NCI-H2196 (cell line): ENCODE measurements at regions not wholly inside any gene's neighbourhood (a gene's known extent, or its start where the extent isn't known, plus 50 kb on each side); places are given as distances from the start of the nearest gene placed in this dataset.
"Not testable (repeated sequence)": the region's sequence is repeated elsewhere in the genome, so short reads cannot be mapped to it uniquely, and the experiment has no call there.

ENCODE experiments used
- DNase-seq: peaks from one replicate; lab custom pipeline; 2025; ENCODE audit not compliant: unreplicated experiment; lab: John Stamatoyannopoulos, UW

DNA sequence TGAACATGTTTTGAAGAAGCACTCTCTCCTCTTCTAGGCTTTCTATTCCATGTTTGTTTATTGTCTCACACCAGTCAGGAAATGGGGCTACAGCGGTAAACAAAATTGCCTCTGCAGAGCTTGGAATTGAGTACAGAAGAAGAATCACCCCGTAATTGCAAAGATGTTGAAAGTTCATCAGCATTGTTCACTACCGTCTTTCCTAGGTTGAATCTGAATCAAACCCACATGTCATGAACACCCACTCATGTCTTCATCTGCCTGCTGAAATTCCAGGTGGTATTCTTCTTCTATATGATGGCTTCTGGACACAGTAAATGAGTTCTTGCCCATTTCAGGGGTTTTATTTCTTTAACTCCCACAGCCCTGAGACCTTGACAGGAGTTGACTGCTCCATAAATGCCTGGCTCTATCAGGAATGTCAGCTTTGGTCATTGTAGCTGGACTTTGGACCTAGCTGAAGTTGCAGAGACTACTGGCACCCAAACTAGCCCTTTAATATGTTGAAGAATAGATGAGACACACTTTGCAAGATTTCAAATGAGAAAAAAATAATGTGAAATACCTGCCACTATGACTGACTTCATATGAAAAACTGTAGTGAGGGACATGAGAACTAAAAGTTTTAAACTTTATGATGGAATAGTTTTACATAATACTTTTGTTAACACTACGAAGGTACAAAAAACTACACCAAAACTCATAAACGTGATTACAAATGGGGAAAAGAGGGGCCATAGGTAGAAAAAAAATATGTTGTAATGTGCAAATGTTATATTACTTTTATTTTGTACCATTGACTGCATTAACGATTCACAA lies 1235.3 kb upstream of the ZEB2 start:
- DNase-seq = no peak

DNA sequence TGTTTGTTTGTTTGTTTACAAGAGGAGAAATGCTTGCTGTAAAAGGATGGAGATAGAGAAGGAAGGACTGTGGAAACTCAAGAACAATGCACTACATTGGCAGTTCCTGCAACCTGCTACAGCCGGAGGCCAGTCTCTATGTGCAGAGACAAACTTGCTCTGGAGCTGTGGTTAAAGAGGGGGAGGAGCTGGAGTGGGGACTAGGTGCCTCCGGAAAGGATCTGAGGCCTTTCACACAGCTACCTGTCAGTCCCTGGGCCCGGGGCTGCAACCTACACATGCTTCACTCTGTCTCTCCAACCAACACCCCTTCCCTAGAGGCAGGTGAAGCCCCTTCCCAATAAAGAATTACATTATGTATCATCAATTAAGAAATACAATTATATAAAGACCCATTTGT lies 1234.0 kb upstream of the ZEB2 start:
- DNase-seq = no peak

GRCh38 chr2:145753041-145753608 lies 1233.2 kb upstream of the ZEB2 start:
- no peak for DNase-seq

DNA sequence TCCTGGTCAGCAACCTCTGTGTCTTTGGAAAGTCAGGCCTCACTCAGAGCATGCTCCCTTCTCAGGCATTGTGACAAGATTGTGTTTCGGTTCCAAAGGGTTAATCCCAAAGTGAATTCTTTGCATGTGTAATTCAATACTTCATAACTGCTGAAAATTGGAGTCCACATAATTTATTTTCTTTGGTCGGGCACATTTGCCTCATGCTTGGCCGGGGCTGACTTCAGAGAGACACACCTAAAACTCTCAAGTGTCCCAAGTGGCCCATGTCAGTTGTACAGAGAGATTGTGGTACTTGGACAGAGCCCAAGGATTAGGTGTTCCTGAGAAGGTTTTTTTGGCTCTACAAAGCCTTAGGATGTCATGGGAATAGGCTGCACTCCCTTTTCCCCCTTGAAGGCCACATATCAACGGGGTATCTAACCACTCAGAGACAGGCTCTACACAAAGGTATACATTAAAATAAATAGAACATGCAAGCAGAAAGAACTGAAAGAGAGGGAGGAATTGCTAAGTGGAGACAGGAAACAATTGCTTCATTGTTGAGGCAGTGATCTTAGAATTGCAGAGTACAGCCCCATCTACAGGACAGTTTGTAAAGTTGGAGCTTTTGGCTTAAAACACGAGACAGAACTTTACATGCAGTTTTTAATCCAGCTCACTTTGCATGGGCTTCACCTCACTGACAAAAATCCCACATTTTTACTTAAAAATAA lies 1232.3 kb upstream of the ZEB2 start:
- DNase-seq = peak; percentile 9

DNA sequence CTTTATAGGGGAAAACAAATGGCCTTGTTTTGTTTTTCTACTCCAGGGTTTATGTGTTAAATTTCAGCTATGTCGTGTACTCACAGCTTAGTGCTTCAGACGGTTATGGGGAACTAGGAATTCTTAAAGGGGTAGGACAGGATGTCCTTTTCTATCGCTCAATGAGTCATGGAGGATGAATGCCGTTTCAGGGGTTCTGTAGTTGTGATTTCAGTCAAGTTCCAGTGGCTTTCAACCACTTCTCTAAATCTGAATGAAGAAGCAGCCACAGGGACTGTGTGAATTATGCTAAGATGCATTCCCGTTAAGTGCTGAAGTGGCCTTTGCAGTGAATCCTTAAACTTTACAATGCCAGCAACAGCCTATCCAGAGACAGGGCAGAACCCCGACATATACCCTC lies 1231.7 kb upstream of the ZEB2 start:
- no peak for DNase-seq

- DNase-seq = no peak
Measured at GRCh38 chr2:145751155-145751554, 1231.2 kb upstream of the ZEB2 start.

DNA sequence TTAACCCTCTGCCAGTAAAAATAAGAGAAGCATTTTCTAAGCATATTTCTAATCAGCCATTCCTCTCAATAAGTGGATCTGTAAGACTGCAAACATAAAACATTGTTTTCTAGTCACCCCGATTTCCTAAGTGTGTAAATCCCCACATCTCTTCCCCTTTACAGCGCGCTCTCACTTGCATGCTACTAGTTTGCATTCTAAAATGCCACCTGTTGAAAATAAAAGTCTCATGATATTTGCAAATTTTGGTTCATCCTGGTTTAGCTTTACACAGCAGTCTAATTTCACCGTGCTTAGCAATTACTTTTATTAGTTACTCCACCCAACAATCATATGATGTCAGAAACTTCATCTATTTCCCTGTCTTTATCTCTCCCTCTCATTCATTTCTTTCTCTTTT lies 1230.7 kb upstream of the ZEB2 start:
- DNase-seq = no peak

DNA sequence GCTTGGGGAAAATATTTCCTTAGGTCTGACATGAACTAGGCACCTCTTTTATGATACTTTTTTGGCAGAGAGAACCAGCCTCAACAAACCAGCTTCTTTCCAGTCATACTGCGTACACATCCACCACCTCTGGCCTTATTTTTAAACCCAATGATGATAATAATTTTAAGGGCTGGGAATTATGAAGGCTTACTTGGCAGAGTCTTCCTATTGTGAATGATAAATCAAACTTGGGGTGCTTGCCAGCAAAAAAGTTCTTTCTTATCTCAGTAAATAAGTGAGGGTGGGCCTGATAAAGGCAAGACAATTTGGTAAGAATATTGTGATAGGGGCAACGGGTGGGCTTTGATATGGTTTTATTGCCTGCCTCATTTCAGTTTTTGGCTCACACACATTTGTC lies 1230.2 kb upstream of the ZEB2 start:
- no peak for DNase-seq

DNA sequence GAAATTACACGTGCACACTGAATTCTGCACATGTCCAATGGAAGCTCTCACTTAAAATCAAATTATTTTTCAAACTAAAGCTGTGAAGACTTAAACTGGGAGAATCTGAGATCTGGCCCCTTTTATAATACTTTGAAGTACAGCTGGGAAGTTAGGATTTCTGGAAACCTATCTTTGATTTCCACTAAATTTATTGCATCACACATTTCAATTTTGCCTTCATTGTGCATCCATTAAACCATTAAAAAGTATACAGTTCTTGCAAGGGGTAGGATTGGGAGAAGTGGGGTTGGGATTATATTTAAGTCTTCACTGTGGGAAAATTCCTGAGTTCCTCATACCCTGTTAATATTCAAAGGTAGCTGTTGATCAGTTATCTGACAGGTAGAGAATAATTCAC lies 1229.6 kb upstream of the ZEB2 start:
- DNase-seq = no peak

DNA sequence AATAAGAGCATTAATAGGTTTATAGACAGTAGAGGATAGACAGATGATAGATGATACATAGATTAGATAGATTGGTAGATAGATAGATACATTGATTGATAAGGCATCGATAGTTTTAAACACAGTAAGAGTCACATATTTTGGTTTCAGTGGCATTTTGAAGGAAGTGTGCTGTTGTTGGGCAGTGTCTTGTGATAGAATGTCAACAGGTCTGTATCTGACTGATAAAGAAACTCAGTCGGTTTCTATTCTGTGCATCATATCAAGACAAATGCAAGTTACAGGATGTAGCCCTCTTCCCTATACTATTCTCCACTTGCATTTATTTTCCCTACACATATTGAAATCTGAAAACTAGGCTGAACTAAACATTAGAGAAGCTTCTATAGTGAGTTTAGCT lies 1229.0 kb upstream of the ZEB2 start:
- DNase-seq = no peak

- no peak for DNase-seq
Measured at GRCh38 chr2:145747715-145748114, 1227.8 kb upstream of the ZEB2 start.

DNA sequence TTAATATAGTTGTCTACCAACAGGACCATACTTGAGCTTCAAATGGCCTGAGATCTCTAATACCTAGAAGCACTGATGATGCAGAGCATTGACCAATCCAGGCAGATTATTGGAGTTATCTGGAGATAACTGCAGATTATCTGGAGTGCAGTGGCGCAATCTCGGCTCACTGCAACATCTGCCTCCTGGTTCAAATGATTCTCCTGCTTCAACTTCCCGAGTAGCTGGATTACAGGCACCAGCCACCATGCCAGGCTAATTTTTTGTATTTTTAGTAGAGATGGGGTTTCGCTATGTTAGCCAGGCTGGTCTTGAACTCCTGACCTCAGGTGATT lies 1225.4 kb upstream of the ZEB2 start:
- DNase-seq = not testable (repeated sequence)

DNA sequence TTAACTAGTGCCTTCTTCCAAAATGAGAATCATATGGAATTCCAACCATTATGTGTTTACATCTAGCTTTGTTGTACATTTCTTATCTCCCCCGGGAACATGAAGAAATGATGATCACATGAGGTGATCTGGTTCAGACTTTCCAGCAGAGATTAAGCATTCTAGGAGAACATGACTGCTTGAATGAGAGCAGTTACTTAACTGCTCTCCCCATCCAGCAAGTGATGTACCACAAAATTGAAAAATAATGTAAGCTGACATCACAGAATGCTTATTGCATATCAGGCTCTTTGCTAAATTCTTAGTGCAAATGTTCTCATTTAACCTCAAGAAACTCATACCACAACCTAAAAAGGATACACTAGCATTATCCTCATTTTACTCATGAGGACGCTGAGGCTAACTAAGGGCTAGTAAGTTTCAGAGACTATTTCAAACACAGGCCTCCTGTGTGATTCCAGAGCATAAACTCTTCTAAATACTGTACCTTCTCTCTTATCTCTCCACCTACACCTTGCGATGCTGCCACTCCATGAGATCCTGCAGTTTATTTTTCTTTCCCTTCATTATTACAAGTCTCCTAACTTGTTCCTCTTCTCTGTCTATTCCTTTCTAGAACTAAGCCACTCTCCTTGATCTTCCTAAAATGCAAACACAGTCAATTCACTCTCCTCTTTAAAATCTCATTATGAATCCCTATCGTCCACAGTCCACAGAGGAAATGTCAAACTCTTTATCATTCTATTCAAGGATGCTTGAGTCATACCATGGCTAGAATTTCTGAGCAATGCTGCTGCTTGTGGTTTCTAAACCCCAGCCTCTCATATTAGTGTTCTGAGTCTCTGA lies 1224.8 kb upstream of the ZEB2 start:
- no peak for DNase-seq

GRCh38 chr2:145743011-145743410 lies 1223.1 kb upstream of the ZEB2 start:
- no peak for DNase-seq

- no peak for DNase-seq
Measured at GRCh38 chr2:145741636-145742035, 1221.7 kb upstream of the ZEB2 start.

DNA sequence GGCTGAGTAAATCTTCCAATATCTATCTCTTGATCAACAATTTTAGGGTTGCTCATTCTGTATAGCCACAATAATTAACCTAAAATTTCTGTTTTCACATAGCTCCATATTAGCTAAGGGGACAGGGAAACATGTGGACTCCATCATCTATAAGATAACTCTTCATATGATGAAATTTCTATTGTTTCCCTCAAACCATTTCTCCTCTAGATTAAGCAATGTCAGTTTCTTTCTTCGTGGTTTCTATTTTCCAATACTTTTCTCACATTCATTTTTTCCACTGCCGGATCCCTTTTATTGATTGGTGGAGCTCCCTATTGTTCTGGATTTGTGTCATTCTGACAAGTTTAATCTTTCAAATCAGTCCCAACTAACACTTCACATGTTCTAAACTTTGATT lies 1221.3 kb upstream of the ZEB2 start:
- DNase-seq = no peak

DNA sequence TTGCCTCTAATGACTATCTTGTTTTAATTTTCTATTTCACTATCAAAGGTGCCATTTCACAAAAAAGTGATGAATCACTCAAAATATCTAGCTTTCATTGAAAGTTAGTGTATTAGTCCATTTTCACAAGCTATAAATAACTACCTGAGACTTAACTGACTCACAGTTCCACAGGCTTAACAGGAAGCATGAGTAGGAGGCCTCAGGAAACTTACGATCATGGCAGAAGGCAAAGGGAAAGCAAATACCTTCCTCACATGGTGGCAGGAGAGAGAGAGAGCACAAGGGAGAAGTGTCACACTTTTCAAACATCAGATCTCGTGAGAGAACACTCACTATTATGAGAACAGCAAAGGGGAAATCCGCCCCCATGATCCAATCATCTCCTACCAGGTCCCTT lies 1220.4 kb upstream of the ZEB2 start:
- DNase-seq = no peak

GRCh38 chr2:145739681-145740080 lies 1219.8 kb upstream of the ZEB2 start:
- DNase-seq = no peak

DNA sequence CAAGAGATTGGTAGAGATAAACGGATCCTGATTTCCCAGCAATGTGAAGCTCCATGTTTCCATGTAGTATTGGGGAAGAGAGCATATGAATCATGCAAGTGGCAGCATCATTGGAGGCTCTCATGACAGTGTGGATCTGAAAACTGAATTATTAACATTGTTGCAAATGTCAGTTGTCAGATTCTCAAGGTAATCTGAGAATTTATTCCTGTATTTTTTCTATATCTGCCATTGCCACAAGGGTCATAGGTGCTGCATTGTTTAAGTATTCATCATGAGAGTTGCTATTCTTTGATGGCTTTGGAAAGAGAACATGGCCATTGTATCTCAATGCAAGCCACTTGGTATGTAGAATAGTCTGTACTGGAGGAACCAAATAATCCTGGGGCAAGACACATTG lies 1217.0 kb upstream of the ZEB2 start:
- DNase-seq = no peak

- DNase-seq = no peak
Measured at GRCh38 chr2:145731467-145731866, 1211.5 kb upstream of the ZEB2 start.

DNA sequence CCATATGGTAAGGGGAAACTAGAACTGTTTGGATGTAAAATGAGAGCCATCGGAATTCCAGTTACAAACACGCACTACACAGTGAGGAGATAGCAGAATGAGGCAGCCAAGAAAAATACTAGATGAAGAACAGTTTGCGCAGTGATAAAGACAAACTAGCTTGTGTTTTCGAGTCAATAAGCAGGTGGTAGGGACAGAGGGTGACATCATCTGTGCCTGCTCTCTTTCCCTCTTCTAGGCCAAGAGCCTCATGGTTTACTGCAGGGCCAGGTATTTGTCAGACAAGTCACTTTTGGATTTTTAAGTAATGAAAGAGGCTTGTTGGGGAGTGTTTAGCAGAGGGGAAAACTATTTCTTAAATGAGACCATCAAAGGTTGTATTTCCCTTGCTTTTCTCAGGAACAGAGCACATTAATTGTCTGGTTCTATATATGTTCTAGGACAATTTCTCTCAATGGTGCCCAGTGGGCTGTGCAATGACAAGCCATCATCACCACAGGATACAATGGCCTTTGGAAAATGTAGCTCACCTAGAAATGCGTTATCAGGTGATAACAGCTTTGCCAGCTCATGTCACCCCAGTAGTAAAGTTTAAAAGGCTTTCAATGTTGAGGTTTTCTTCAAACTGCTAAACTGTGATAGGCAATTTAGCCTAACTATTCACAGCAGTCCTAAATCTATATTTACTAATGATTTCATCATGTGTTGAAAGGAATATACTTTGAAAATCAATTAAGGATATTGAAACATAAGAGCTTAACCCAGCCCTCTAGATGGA lies 1210.3 kb upstream of the ZEB2 start:
- no peak for DNase-seq
